Stimulated activated CD8-positive, alpha-beta memory T cell treated with anti-CD3 and anti-CD28 coated beads, Interleukin-7, amount 100 ng/mL, for 24 hours (primary cell): ENCODE measurements at regions not wholly inside any gene's neighbourhood (a gene's known extent, or its start where the extent isn't known, plus 50 kb on each side); places are given as distances from the start of the nearest gene placed in this dataset.

Experiments
- DNase-seq: peaks from one replicate; pipeline ENCODE4 v3.0.0-alpha.2; 2020; ENCODE audit warnings: low read depth

- peak; percentile 35 for DNase-seq
These were observed 175.3 kb downstream of the QDPR start for GRCh38 chr4:17336524-17336961.

DNA sequence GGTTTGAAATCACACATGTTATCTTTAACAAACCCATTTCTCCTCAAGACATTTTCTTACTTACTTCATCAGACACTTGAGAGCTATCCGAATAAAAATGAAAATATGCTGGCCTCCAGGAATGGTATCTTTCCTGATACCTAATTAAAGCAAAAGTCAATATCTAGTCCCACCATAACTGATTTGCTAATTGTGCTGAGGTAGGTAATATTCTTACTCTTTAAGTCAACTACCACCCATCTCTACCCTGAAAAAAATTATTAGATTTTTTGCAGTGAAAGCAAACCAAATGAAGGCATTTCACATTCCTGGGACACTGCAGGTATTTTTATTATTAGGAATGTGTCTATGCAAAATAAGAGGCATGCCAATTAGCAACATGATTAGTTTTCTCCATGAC lies 175.8 kb downstream of the QDPR start:
- no peak for DNase-seq

DNA sequence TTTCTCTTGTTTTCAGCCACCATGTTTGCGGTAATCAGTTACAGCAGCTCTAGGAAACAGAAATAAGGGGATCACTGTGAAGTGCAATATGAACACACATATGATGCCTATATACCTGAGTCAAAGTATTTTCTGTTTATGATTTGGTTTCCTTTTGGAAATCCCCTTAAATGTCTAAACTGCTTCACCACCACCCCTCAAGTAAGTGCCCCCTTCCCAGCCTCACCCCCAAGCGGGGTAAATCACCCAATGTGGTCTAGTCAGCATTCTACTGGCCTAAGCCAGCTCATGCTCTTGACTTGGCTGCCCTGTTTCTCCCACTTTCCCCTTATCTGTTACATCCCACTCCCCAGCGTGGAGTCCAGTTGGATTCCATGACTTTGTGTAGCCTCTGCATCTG lies 176.5 kb downstream of the QDPR start:
- DNase-seq: no peak

DNA sequence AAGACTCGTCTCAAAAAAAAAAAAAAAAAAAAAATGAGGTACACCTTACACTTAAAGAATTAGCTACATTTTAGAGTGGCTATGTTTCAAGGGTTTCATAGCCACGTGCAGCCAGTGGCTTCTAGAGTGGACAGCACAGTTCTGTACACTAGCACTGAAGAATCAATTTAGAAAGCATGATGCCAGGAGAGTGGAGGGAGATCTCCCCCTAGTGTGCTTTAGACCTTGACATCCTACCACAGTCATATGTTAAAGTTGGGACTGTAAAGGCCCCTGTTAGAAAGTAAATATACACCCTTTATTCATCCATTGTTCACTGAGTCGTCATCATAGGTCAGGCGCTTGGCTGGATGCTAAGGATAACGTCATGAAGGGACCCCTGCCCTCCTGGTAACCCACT lies 179.4 kb downstream of the QDPR start:
- DNase-seq: no peak

DNA sequence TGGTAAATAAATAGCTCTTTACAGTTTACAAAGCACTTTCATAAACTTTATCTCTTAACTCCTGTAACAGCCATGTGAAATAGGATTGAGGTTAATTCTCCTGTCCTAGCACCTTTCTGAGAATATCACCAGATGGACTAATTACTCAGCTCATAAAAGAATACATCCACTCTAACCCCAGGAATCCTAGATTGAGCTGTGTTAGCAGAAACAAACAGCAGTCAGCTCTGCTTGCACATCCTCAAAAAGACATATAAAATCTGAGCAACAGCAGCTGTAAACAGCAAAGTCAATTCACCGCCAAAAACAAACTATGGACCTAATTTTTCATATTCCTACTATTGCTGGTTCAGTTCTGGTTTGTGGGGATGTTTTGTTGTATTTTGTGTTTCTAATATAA lies 182.8 kb downstream of the QDPR start:
- no peak for DNase-seq

DNA sequence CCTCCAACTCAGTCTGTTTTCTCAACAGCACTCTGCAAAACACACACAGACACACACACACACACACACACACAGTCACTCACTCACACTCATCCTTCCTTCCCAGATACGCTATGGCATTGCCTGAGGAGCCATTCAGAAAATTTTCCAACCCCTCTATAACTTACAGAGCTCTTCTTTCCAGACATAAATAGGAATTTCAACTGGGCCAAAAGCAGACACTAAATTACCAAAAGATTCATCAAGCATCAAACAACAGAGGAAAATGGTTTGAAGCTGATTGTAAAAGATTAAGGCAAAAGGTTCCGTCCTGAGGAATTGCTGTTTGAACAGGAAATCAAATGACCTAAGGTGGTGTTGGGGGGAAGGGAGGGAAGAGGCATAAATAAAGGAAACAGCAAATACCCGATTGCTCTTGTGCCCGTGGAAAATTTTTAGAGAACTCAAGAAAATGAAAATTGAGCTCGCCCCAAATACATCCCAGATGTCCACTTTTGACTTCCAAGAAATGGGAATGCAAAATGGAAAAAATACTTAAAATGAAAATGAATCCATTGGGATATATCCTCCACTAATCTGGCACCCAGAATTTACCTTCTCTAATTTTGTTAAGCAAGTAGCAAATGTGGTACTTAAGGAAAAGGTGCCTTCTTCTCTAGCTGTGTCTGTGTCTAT lies 183.6 kb downstream of the QDPR start:
- DNase-seq: no peak

DNA sequence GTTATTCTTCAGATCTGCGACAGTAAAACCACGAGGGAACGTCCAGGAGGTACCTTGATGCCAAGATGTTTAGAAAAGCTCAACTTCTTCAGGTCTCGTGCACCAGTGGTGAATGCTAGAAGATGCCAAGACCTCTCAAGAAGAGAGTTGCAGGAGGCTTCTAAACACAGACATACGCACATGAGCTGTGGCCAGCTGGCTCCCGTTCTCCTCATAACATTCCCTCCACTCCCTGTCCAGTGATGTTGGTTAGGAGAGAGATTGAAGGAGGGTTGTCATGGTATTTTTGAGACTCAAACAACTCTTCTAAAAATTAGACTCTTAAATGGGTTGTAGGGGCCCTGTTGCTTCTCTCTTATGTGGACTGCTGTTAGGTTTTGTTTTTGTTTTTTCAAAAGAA lies 184.3 kb downstream of the QDPR start:
- DNase-seq: no peak

DNA sequence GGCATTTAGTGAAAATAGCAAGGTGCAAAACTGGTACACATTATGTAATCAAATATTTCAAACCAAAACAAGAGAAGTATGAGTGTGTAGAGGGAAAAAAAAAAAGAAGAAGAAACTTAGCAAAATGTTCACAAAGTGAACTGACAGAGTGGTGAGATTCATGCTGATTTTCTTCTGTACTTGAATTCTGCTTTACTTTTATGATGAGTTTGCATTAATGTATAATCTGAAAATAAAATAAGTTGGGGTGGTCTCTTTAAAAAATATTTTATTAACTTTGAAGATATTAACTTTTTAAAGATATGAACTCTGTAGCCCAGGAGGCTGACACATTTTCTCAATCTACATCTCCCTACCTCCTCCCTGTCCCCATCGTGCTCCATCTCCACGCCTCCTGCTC lies 185.1 kb downstream of the QDPR start:
- DNase-seq: no peak

GRCh38 chr4:17325098-17325497 lies 186.8 kb downstream of the QDPR start:
- DNase-seq: no peak

- no peak for DNase-seq
These were observed 187.5 kb downstream of the QDPR start for GRCh38 chr4:17324386-17324830.

- no peak for DNase-seq
These were observed 188.1 kb downstream of the QDPR start for GRCh38 chr4:17323554-17324385.

DNA sequence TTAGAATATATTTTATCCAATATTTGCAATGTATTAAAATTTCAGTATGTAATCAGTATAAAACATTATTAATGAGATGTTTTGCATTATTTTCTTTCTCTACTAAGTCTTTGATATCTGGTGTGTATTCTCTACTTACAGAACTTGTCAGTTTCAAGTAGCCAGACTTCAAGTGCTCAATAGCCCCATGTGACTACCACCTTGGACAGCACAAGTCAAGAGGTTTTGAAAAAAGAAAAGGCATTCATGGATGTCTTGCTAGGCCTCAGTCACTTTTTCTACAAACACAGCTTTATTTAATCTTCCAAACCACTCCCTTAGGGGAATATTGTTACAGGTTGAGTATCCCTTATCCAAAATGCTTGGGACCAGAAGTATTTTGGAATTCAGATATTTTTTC lies 189.4 kb downstream of the QDPR start:
- no peak for DNase-seq

GRCh38 chr4:17320046-17320445 lies 191.8 kb downstream of the QDPR start:
- DNase-seq: no peak

- no peak for DNase-seq
These were observed 194.4 kb downstream of the QDPR start for GRCh38 chr4:17317526-17317925.

DNA sequence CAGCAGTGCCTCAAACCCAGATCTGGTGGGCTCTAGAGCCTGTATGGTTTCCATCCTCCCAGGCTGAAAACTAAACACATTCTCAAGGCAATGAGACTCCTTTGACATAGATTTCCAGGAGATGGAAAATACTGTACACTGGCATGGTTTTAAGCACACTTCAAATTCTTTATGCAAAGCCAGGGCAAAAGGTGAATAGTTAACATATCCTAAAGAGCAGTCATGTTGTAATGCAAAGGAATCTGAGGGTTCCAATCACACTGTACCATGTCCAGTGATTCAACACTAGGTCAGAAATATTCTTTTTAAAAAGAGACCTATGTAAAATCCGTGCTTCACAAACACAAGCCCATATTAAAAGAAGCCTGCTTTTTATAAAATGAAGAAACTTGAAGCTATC lies 195.3 kb downstream of the QDPR start:
- DNase-seq: no peak

DNA sequence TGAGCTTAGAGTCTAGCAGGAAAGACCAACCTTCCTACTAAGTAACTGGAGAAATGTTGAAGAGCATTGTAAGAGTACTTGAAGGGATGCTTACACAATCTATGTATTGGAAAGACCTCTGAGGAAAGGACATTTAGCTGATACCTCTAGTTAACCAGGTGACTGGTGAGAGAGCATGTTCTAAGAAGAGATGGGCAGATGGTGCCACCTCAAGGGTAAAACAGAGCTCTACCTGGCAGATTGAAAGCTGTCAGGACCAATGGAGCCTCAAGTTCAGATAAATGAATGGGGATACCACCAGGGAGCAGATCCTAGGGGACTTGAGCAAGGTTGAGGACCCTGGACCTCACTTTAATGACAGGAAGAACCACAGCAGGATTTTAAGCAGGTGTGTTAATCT lies 196.4 kb downstream of the QDPR start:
- no peak for DNase-seq

GRCh38 chr4:17313194-17313593 lies 198.7 kb downstream of the QDPR start:
- DNase-seq: no peak

DNA sequence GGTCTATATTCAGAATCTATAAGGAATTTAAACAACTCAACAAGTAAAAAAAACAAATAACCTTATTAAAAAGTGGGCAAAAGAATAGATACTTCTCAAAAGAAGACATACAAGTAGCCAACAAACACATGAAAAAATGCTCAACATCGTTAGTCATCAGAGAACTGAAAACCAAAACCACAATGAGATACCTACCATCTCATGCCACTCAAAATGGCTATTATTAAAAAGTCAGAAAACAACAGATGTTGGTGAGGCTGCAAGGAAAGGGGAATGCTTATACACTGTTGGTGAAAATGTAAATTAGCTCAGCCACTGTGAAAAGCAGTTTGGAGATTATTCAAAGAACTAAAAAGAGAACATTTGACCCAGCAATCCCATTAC lies 201.6 kb downstream of the QDPR start:
- DNase-seq: no peak

DNA sequence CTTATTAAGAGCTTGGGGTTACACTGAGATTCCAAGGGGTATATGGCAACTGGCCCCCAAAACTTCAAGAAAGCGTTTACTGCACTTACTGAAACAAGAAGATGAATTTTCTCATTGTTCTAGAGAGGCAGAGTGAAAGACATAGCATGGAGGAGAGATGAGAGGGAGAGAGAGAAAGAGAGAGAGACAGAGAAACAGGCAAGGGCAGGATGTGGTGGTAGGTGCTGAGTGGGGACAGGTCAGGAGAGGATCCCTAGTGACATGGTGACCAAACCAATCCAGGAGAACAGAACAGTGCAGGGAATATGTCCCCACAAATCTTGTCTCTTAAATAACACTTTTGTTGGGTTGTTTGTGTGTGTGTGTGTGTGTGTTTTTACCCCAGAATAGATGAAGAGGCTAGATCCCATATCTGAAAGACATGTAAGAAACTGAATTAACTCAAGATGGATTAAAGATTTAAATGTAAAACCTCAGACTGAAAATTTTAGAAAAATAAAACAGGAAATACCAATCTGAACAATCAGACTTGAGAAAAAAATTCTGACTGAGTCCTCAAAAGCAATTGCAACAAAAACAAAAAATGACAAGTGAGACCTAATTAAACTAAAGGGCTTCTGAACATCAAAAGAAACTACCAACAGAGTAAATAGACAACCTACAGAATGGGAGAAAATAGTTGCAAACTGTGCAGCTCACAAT lies 202.2 kb downstream of the QDPR start:
- DNase-seq: no peak

DNA sequence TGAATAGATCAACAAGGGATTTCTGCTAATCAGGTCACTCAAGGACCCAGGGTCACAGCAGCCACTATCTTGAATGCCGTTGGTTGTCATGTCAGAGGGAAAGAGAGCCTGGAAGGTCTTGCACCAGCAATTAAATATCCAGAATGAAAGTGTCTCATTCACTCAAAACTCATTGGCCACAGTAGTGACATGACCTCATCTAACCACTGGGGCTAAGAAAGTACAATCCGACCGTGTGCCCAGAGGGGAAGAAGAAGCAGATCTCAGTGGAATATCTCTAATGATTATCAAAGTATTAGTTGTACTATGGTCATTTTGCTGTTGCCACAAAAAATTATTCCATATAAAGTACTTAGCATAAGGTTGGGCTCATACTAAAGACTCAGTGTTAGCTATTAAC lies 210.0 kb downstream of the QDPR start:
- DNase-seq: no peak

DNA sequence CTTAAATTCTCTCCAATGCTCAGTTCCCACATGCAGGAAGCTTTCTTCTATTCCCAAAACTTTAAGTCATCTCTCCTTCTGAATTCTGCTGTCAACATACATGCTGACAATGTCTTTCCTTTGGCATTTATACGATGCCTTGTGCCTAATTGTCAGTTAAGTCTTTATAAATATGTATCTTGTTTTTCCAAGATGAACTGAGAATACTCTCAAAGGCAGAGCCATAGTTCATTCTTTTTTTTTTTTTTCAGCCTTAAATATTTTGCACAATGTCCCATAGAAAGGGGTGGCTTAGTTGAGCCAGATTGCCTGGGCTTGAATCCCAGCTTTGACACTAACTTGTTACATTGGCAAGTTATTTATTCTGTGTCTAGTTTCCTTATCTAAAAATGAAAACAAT lies 210.6 kb downstream of the QDPR start:
- no peak for DNase-seq

DNA sequence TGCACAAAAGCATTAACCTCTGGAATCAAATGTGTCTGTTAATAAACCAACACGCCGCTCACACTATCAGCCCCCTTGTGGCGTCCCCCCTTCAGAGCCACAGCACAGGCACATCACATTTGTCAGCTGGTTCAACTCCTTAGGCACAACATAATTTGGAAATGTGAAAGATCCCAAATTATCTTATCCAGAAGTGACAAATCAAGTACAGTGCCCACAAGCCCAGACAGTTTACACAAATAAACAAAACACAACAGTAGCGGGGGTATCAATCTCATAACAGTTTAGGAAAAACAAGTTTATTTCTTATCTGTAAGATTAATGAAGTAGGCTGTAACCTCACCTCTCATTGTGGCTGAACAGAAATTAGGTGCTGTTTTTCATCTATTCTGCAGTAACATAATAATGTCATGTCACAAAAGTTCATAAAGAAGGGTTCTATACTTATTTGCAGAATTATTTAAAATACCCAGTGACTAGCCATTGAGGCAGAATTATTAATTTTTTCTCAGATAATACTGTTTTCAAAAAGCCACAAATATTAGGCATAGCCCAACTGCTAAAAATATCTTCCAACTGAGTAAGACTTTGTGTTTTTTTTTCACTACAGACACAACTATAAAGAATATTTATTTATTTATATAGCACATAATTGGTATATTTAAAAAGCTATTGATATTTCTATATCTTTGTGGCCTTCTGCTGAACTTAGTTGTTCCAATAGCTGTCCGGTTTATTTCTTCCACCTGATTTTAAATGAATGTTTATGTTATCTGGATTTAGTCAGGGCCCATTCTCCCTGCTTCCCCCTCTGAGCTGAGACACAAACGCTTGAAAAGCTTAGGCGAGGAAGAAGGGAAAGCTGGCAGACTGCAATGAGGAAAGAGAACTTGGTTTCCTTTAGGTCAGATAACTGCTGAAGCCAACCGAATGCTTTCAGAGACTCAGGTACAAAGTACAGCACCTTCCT lies 214.7 kb downstream of the QDPR start:
- DNase-seq: no peak
